ENCODE measurements at regions not wholly inside any gene's neighbourhood (a gene's known extent, or its start where the extent isn't known, plus 50 kb on each side); places are given as distances from the start of the nearest gene placed in this dataset.

GRCh38 chr12:75666126-75666938 is 154.9 kb upstream of the KRR1 start:
- Histone ChIP-seq H3K27ac (ENCODE audit: low read depth, low read length) (no peak overlapping the region), H3K9ac (ENCODE audit: low read depth in 1 of 2, low read length in 2 of 2) (no peak overlapping the region), H3K4me3 (ENCODE audit: low read depth in 1 of 2, low read length in 2 of 2) (peak overlapping the region; percentile 14 to 28), H3K9me3 (ENCODE audit: control insufficient read depth in 1 of 2, low read length in 2 of 2) (no peaks in the 10 kb centered on the region), H3K27me3 (ENCODE audit: control insufficient read depth in 1 of 2, insufficient read depth in 2 of 2, low read length in 2 of 2) (no peaks in the 10 kb centered on the region), H3K36me3 (ENCODE audit: control insufficient read depth in 1 of 2, insufficient read depth in 2 of 2, low read length in 2 of 2) (no peaks in the 10 kb centered on the region), H3K4me1 (ENCODE audit: control insufficient read depth in 1 of 2, insufficient read depth in 2 of 2, low read length in 2 of 2) (peaks cover 10% of the 10 kb centered on the region in 2 donors)

GRCh38 chr12:75665216-75665615 is 153.8 kb upstream of the KRR1 start:
- H3K9ac ChIP-seq (ENCODE audit: low read depth in 1 of 2, low read length in 2 of 2) = no peak overlapping the region
- no peaks in the 10 kb centered on the region for H3K27me3 ChIP-seq (ENCODE audit: control insufficient read depth in 1 of 2, insufficient read depth in 2 of 2, low read length in 2 of 2)
- peaks cover 10% of the 10 kb centered on the region in 2 donors for H3K4me1 ChIP-seq (ENCODE audit: control insufficient read depth in 1 of 2, insufficient read depth in 2 of 2, low read length in 2 of 2)
- no peak overlapping the region for H3K4me3 ChIP-seq (ENCODE audit: low read depth in 1 of 2, low read length in 2 of 2)
- no peaks in the 10 kb centered on the region for H3K9me3 ChIP-seq (ENCODE audit: control insufficient read depth in 1 of 2, low read length in 2 of 2)
- no peak overlapping the region for H3K27ac ChIP-seq (ENCODE audit: low read depth, low read length)
- no peaks in the 10 kb centered on the region for H3K36me3 ChIP-seq (ENCODE audit: control insufficient read depth in 1 of 2, insufficient read depth in 2 of 2, low read length in 2 of 2)

- Histone ChIP-seq H3K9me3 (ENCODE audit: control insufficient read depth in 1 of 2, low read length in 2 of 2) (no peaks in the 10 kb centered on the region), H3K9ac (ENCODE audit: low read depth in 1 of 2, low read length in 2 of 2) (no peak overlapping the region), H3K4me1 (ENCODE audit: control insufficient read depth in 1 of 2, insufficient read depth in 2 of 2, low read length in 2 of 2) (peaks cover 10% of the 10 kb centered on the region in 2 donors), H3K36me3 (ENCODE audit: control insufficient read depth in 1 of 2, insufficient read depth in 2 of 2, low read length in 2 of 2) (no peaks in the 10 kb centered on the region), H3K4me3 (ENCODE audit: low read depth in 1 of 2, low read length in 2 of 2) (no peak overlapping the region), H3K27ac (ENCODE audit: low read depth, low read length) (no peak overlapping the region), H3K27me3 (ENCODE audit: control insufficient read depth in 1 of 2, insufficient read depth in 2 of 2, low read length in 2 of 2) (no peaks in the 10 kb centered on the region)
Measured at GRCh38 chr12:75662511-75663159, 151.2 kb upstream of the KRR1 start.

GRCh38 chr12:75661908-75662307 is 150.5 kb upstream of the KRR1 start:
- H3K27ac ChIP-seq (ENCODE audit: low read depth, low read length) = no peak overlapping the region
- H3K27me3 ChIP-seq (ENCODE audit: control insufficient read depth in 1 of 2, insufficient read depth in 2 of 2, low read length in 2 of 2) = no peaks in the 10 kb centered on the region
- H3K4me3 ChIP-seq (ENCODE audit: low read depth in 1 of 2, low read length in 2 of 2) = no peak overlapping the region
- no peaks in the 10 kb centered on the region for H3K9me3 ChIP-seq (ENCODE audit: control insufficient read depth in 1 of 2, low read length in 2 of 2)
- peaks cover 3% of the 10 kb centered on the region in 2 donors for H3K4me1 ChIP-seq (ENCODE audit: control insufficient read depth in 1 of 2, insufficient read depth in 2 of 2, low read length in 2 of 2)
- H3K36me3 ChIP-seq (ENCODE audit: control insufficient read depth in 1 of 2, insufficient read depth in 2 of 2, low read length in 2 of 2) = no peaks in the 10 kb centered on the region
- no peak overlapping the region for H3K9ac ChIP-seq (ENCODE audit: low read depth in 1 of 2, low read length in 2 of 2)

GRCh38 chr12:75660805-75661404 is 149.5 kb upstream of the KRR1 start:
- Histone ChIP-seq H3K9me3 (ENCODE audit: control insufficient read depth in 1 of 2, low read length in 2 of 2) (no peaks in the 10 kb centered on the region), H3K27ac (ENCODE audit: low read depth, low read length) (no peak overlapping the region), H3K4me3 (ENCODE audit: low read depth in 1 of 2, low read length in 2 of 2) (no peak overlapping the region), H3K9ac (ENCODE audit: low read depth in 1 of 2, low read length in 2 of 2) (no peak overlapping the region), H3K36me3 (ENCODE audit: control insufficient read depth in 1 of 2, insufficient read depth in 2 of 2, low read length in 2 of 2) (no peaks in the 10 kb centered on the region), H3K4me1 (ENCODE audit: control insufficient read depth in 1 of 2, insufficient read depth in 2 of 2, low read length in 2 of 2) (no peaks in the 10 kb centered on the region), H3K27me3 (ENCODE audit: control insufficient read depth in 1 of 2, insufficient read depth in 2 of 2, low read length in 2 of 2) (no peaks in the 10 kb centered on the region)

GRCh38 chr12:75660107-75660530 is 148.7 kb upstream of the KRR1 start:
- no peaks in the 10 kb centered on the region for H3K9me3 ChIP-seq (ENCODE audit: control insufficient read depth in 1 of 2, low read length in 2 of 2)
- H3K27ac ChIP-seq (ENCODE audit: low read depth, low read length) = no peak overlapping the region
- no peaks in the 10 kb centered on the region for H3K4me1 ChIP-seq (ENCODE audit: control insufficient read depth in 1 of 2, insufficient read depth in 2 of 2, low read length in 2 of 2)
- no peaks in the 10 kb centered on the region for H3K36me3 ChIP-seq (ENCODE audit: control insufficient read depth in 1 of 2, insufficient read depth in 2 of 2, low read length in 2 of 2)
- no peak overlapping the region for H3K4me3 ChIP-seq (ENCODE audit: low read depth in 1 of 2, low read length in 2 of 2)
- H3K27me3 ChIP-seq (ENCODE audit: control insufficient read depth in 1 of 2, insufficient read depth in 2 of 2, low read length in 2 of 2) = no peaks in the 10 kb centered on the region
- no peak overlapping the region for H3K9ac ChIP-seq (ENCODE audit: low read depth in 1 of 2, low read length in 2 of 2)

- Histone ChIP-seq H3K36me3 (ENCODE audit: control insufficient read depth in 1 of 2, insufficient read depth in 2 of 2, low read length in 2 of 2) (no peaks in the 10 kb centered on the region), H3K4me3 (ENCODE audit: low read depth in 1 of 2, low read length in 2 of 2) (no peak overlapping the region), H3K27ac (ENCODE audit: low read depth, low read length) (no peak overlapping the region), H3K9me3 (ENCODE audit: control insufficient read depth in 1 of 2, low read length in 2 of 2) (no peaks in the 10 kb centered on the region), H3K4me1 (ENCODE audit: control insufficient read depth in 1 of 2, insufficient read depth in 2 of 2, low read length in 2 of 2) (no peaks in the 10 kb centered on the region), H3K9ac (ENCODE audit: low read depth in 1 of 2, low read length in 2 of 2) (no peak overlapping the region), H3K27me3 (ENCODE audit: control insufficient read depth in 1 of 2, insufficient read depth in 2 of 2, low read length in 2 of 2) (no peaks in the 10 kb centered on the region)
Measured at GRCh38 chr12:75658901-75659823, 147.8 kb upstream of the KRR1 start.

GRCh38 chr12:75658286-75658685 is 146.9 kb upstream of the KRR1 start:
- H3K27ac ChIP-seq (ENCODE audit: low read depth, low read length) = no peak overlapping the region
- H3K36me3 ChIP-seq (ENCODE audit: control insufficient read depth in 1 of 2, insufficient read depth in 2 of 2, low read length in 2 of 2) = no peaks in the 10 kb centered on the region
- H3K27me3 ChIP-seq (ENCODE audit: control insufficient read depth in 1 of 2, insufficient read depth in 2 of 2, low read length in 2 of 2) = no peaks in the 10 kb centered on the region
- no peaks in the 10 kb centered on the region for H3K9me3 ChIP-seq (ENCODE audit: control insufficient read depth in 1 of 2, low read length in 2 of 2)
- no peak overlapping the region for H3K9ac ChIP-seq (ENCODE audit: low read depth in 1 of 2, low read length in 2 of 2)
- H3K4me1 ChIP-seq (ENCODE audit: control insufficient read depth in 1 of 2, insufficient read depth in 2 of 2, low read length in 2 of 2) = no peaks in the 10 kb centered on the region
- H3K4me3 ChIP-seq (ENCODE audit: low read depth in 1 of 2, low read length in 2 of 2) = no peak overlapping the region

- Histone ChIP-seq H3K9me3 (ENCODE audit: control insufficient read depth in 1 of 2, low read length in 2 of 2) (no peaks in the 10 kb centered on the region), H3K36me3 (ENCODE audit: control insufficient read depth in 1 of 2, insufficient read depth in 2 of 2, low read length in 2 of 2) (no peaks in the 10 kb centered on the region), H3K27ac (ENCODE audit: low read depth, low read length) (no peak overlapping the region), H3K4me3 (ENCODE audit: low read depth in 1 of 2, low read length in 2 of 2) (no peak overlapping the region), H3K9ac (ENCODE audit: low read depth in 1 of 2, low read length in 2 of 2) (no peak overlapping the region), H3K4me1 (ENCODE audit: control insufficient read depth in 1 of 2, insufficient read depth in 2 of 2, low read length in 2 of 2) (no peaks in the 10 kb centered on the region), H3K27me3 (ENCODE audit: control insufficient read depth in 1 of 2, insufficient read depth in 2 of 2, low read length in 2 of 2) (no peaks in the 10 kb centered on the region)
Measured at GRCh38 chr12:75657831-75658230, 146.4 kb upstream of the KRR1 start.
